ENCODE measurements at regions not wholly inside any gene's neighbourhood (a gene's known extent, or its start where the extent isn't known, plus 50 kb on each side); places are given as distances from the start of the nearest gene placed in this dataset.
"Not testable (repeated sequence)": the region's sequence is repeated elsewhere in the genome, so short reads cannot be mapped to it uniquely, and the experiment has no call there.

DNA sequence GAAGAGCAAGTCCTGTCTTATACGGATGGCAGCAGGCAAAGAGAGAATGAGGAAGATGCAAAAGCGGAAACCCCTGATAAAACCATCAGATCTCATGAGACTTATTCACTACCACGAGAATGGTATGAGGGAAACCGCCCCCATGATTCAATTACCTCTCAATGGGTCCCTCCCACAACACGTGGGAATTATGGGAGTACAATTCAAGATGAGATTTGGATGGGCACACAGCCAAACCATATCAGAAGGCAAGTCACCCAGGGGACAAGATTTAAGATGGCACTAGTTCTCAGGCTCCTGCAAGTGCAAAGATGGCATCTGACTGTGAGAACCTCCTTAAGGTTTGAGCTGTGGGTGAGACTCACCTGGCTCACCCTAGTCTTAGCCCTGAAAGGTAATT is 984.3 kb downstream of the AACS start:
- TF ChIP-seq, protein P1, sequence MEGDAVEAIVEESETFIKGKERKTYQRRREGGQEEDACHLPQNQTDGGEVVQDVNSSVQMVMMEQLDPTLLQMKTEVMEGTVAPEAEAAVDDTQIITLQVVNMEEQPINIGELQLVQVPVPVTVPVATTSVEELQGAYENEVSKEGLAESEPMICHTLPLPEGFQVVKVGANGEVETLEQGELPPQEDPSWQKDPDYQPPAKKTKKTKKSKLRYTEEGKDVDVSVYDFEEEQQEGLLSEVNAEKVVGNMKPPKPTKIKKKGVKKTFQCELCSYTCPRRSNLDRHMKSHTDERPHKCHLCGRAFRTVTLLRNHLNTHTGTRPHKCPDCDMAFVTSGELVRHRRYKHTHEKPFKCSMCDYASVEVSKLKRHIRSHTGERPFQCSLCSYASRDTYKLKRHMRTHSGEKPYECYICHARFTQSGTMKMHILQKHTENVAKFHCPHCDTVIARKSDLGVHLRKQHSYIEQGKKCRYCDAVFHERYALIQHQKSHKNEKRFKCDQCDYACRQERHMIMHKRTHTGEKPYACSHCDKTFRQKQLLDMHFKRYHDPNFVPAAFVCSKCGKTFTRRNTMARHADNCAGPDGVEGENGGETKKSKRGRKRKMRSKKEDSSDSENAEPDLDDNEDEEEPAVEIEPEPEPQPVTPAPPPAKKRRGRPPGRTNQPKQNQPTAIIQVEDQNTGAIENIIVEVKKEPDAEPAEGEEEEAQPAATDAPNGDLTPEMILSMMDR (IDR thresholded peaks at IDR 0.05), result not testable (repeated sequence)
- TF ChIP-seq POLR2A (IDR thresholded peaks at IDR 0.05), result not testable (repeated sequence)

Measured in stomach (tissue), 4 donors.